ENCODE measurements at regions not wholly inside any gene's neighbourhood (a gene's known extent, or its start where the extent isn't known, plus 50 kb on each side); places are given as distances from the start of the nearest gene placed in this dataset.

GRCh38 chr18:78596794-78597345, 382.7 kb upstream of the SALL3 start:
- DNase-seq (ENCODE audit: low read depth in 6 of 9, low spot score in 9 of 9) = no peak
- H3K4me3 ChIP-seq (ENCODE audit: low read length in 2 of 2) = no peak overlapping the region

GRCh38 chr18:78601349-78601748, 378.3 kb upstream of the SALL3 start:
- Histone ChIP-seq H3K9me3 (ENCODE audit: control insufficient read depth in 2 of 2, insufficient read depth in 1 of 2, low read length in 1 of 2) (no peaks in the 10 kb centered on the region), H3K4me1 (ENCODE audit: control insufficient read depth in 2 of 2, insufficient read depth in 2 of 2, low read length in 2 of 2) (no peaks in the 10 kb centered on the region), H3K36me3 (ENCODE audit: control insufficient read depth in 2 of 2, insufficient read depth in 2 of 2, low read length in 1 of 2) (no peaks in the 10 kb centered on the region), H3K27me3 (ENCODE audit: control insufficient read depth in 2 of 2, insufficient read depth in 1 of 2, low read length in 1 of 2) (no peaks in the 10 kb centered on the region), H3K27ac (ENCODE audit: low read depth in 1 of 2, low read length in 1 of 2) (no peak overlapping the region), H3K4me3 (ENCODE audit: low read length in 2 of 2) (no peak overlapping the region)
- DNase-seq (ENCODE audit: low read depth in 6 of 9, low spot score in 9 of 9) = no peak
- WGBS = 83% methylated on average over 14 of the region's 14 CpGs

More at GRCh38 chr18:78596794-78597345, 382.7 kb upstream of the SALL3 start:
- WGBS = 74% methylated on average over 8 of the region's 8 CpGs
- no peaks in the 10 kb centered on the region for H3K36me3 ChIP-seq (ENCODE audit: control insufficient read depth in 2 of 2, insufficient read depth in 2 of 2, low read length in 1 of 2)
- H3K27ac ChIP-seq (ENCODE audit: low read depth in 1 of 2, low read length in 1 of 2) = no peak overlapping the region
- H3K27me3 ChIP-seq (ENCODE audit: control insufficient read depth in 2 of 2, insufficient read depth in 1 of 2, low read length in 1 of 2) = no peaks in the 10 kb centered on the region
- H3K4me1 ChIP-seq (ENCODE audit: control insufficient read depth in 2 of 2, insufficient read depth in 2 of 2, low read length in 2 of 2) = no peaks in the 10 kb centered on the region
- no peaks in the 10 kb centered on the region for H3K9me3 ChIP-seq (ENCODE audit: control insufficient read depth in 2 of 2, insufficient read depth in 1 of 2, low read length in 1 of 2)

- H3K36me3 ChIP-seq (ENCODE audit: control insufficient read depth in 2 of 2, insufficient read depth in 2 of 2, low read length in 1 of 2) = no peaks in the 10 kb centered on the region
- no peak for DNase-seq (ENCODE audit: low read depth in 6 of 9, low spot score in 9 of 9)
- H3K4me1 ChIP-seq (ENCODE audit: control insufficient read depth in 2 of 2, insufficient read depth in 2 of 2, low read length in 2 of 2) = no peaks in the 10 kb centered on the region
- H3K4me3 ChIP-seq (ENCODE audit: low read length in 2 of 2) = no peak overlapping the region
- no peaks in the 10 kb centered on the region for H3K9me3 ChIP-seq (ENCODE audit: control insufficient read depth in 2 of 2, insufficient read depth in 1 of 2, low read length in 1 of 2)
- WGBS = 87% methylated on average over 7 of the region's 7 CpGs
- H3K27me3 ChIP-seq (ENCODE audit: control insufficient read depth in 2 of 2, insufficient read depth in 1 of 2, low read length in 1 of 2) = no peaks in the 10 kb centered on the region
- H3K27ac ChIP-seq (ENCODE audit: low read depth in 1 of 2, low read length in 1 of 2) = no peak overlapping the region
Measured at GRCh38 chr18:78601923-78602322, 377.7 kb upstream of the SALL3 start.

GRCh38 chr18:78602430-78602829, 377.2 kb upstream of the SALL3 start:
- Histone ChIP-seq H3K36me3 (ENCODE audit: control insufficient read depth in 2 of 2, insufficient read depth in 2 of 2, low read length in 1 of 2) (no peaks in the 10 kb centered on the region), H3K27me3 (ENCODE audit: control insufficient read depth in 2 of 2, insufficient read depth in 1 of 2, low read length in 1 of 2) (no peaks in the 10 kb centered on the region), H3K4me3 (ENCODE audit: low read length in 2 of 2) (no peak overlapping the region), H3K9me3 (ENCODE audit: control insufficient read depth in 2 of 2, insufficient read depth in 1 of 2, low read length in 1 of 2) (no peaks in the 10 kb centered on the region), H3K27ac (ENCODE audit: low read depth in 1 of 2, low read length in 1 of 2) (no peak overlapping the region), H3K4me1 (ENCODE audit: control insufficient read depth in 2 of 2, insufficient read depth in 2 of 2, low read length in 2 of 2) (no peaks in the 10 kb centered on the region)
- 94% methylated on average over 12 of the region's 12 CpGs for WGBS
- no peak for DNase-seq (ENCODE audit: low read depth in 6 of 9, low spot score in 9 of 9)

- Histone ChIP-seq H3K9me3 (ENCODE audit: control insufficient read depth in 2 of 2, insufficient read depth in 1 of 2, low read length in 1 of 2) (no peaks in the 10 kb centered on the region), H3K27ac (ENCODE audit: low read depth in 1 of 2, low read length in 1 of 2) (no peak overlapping the region), H3K4me1 (ENCODE audit: control insufficient read depth in 2 of 2, insufficient read depth in 2 of 2, low read length in 2 of 2) (no peaks in the 10 kb centered on the region), H3K27me3 (ENCODE audit: control insufficient read depth in 2 of 2, insufficient read depth in 1 of 2, low read length in 1 of 2) (no peaks in the 10 kb centered on the region), H3K36me3 (ENCODE audit: control insufficient read depth in 2 of 2, insufficient read depth in 2 of 2, low read length in 1 of 2) (no peaks in the 10 kb centered on the region), H3K4me3 (ENCODE audit: low read length in 2 of 2) (no peak overlapping the region)
- 58% methylated on average over 25 of the region's 25 CpGs for WGBS
- no peak for DNase-seq (ENCODE audit: low read depth in 6 of 9, low spot score in 9 of 9)
Measured at GRCh38 chr18:78603102-78603983, 376.3 kb upstream of the SALL3 start.

- H3K9me3 ChIP-seq (ENCODE audit: control insufficient read depth in 2 of 2, insufficient read depth in 1 of 2, low read length in 1 of 2) = no peaks in the 10 kb centered on the region
- H3K4me1 ChIP-seq (ENCODE audit: control insufficient read depth in 2 of 2, insufficient read depth in 2 of 2, low read length in 2 of 2) = no peaks in the 10 kb centered on the region
- no peaks in the 10 kb centered on the region for H3K36me3 ChIP-seq (ENCODE audit: control insufficient read depth in 2 of 2, insufficient read depth in 2 of 2, low read length in 1 of 2)
- no peaks in the 10 kb centered on the region for H3K27me3 ChIP-seq (ENCODE audit: control insufficient read depth in 2 of 2, insufficient read depth in 1 of 2, low read length in 1 of 2)
- 97% methylated on average over 16 of the region's 16 CpGs for WGBS
- no peak overlapping the region for H3K27ac ChIP-seq (ENCODE audit: low read depth in 1 of 2, low read length in 1 of 2)
- DNase-seq (ENCODE audit: low read depth in 6 of 9, low spot score in 9 of 9) = no peak
- H3K4me3 ChIP-seq (ENCODE audit: low read length in 2 of 2) = no peak overlapping the region
Measured at GRCh38 chr18:78605255-78605654, 374.4 kb upstream of the SALL3 start.

GRCh38 chr18:78607221-78607620, 372.4 kb upstream of the SALL3 start:
- H3K4me3 ChIP-seq (ENCODE audit: low read length in 2 of 2) = no peak overlapping the region
- H3K4me1 ChIP-seq (ENCODE audit: control insufficient read depth in 2 of 2, insufficient read depth in 2 of 2, low read length in 2 of 2) = no peaks in the 10 kb centered on the region
- H3K9me3 ChIP-seq (ENCODE audit: control insufficient read depth in 2 of 2, insufficient read depth in 1 of 2, low read length in 1 of 2) = no peaks in the 10 kb centered on the region
- no peak overlapping the region for H3K27ac ChIP-seq (ENCODE audit: low read depth in 1 of 2, low read length in 1 of 2)
- WGBS = 93% methylated on average over 17 of the region's 17 CpGs
- DNase-seq (ENCODE audit: low read depth in 6 of 9, low spot score in 9 of 9) = no peak
- no peaks in the 10 kb centered on the region for H3K36me3 ChIP-seq (ENCODE audit: control insufficient read depth in 2 of 2, insufficient read depth in 2 of 2, low read length in 1 of 2)
- no peaks in the 10 kb centered on the region for H3K27me3 ChIP-seq (ENCODE audit: control insufficient read depth in 2 of 2, insufficient read depth in 1 of 2, low read length in 1 of 2)

GRCh38 chr18:78607784-78608183, 371.8 kb upstream of the SALL3 start:
- no peak overlapping the region for H3K4me3 ChIP-seq (ENCODE audit: low read length in 2 of 2)
- no peak for DNase-seq (ENCODE audit: low read depth in 6 of 9, low spot score in 9 of 9)
- WGBS = 94% methylated on average over 15 of the region's 15 CpGs

GRCh38 chr18:78610179-78610578, 369.4 kb upstream of the SALL3 start:
- Histone ChIP-seq H3K27me3 (ENCODE audit: control insufficient read depth in 2 of 2, insufficient read depth in 1 of 2, low read length in 1 of 2) (no peaks in the 10 kb centered on the region), H3K4me1 (ENCODE audit: control insufficient read depth in 2 of 2, insufficient read depth in 2 of 2, low read length in 2 of 2) (no peaks in the 10 kb centered on the region), H3K36me3 (ENCODE audit: control insufficient read depth in 2 of 2, insufficient read depth in 2 of 2, low read length in 1 of 2) (no peaks in the 10 kb centered on the region), H3K9me3 (ENCODE audit: control insufficient read depth in 2 of 2, insufficient read depth in 1 of 2, low read length in 1 of 2) (peaks cover 0 to 3% of the 10 kb centered on the region in 2 donors), H3K4me3 (ENCODE audit: low read length in 2 of 2) (no peak overlapping the region), H3K27ac (ENCODE audit: low read depth in 1 of 2, low read length in 1 of 2) (no peak overlapping the region)
- whole genome bisulfite sequencing = 91% methylated on average over 12 of the region's 12 CpGs
- DNase-seq (ENCODE audit: low read depth in 6 of 9, low spot score in 9 of 9) = no peak

More at GRCh38 chr18:78607784-78608183, 371.8 kb upstream of the SALL3 start:
- no peaks in the 10 kb centered on the region for H3K4me1 ChIP-seq (ENCODE audit: control insufficient read depth in 2 of 2, insufficient read depth in 2 of 2, low read length in 2 of 2)
- H3K27ac ChIP-seq (ENCODE audit: low read depth in 1 of 2, low read length in 1 of 2) = no peak overlapping the region
- H3K27me3 ChIP-seq (ENCODE audit: control insufficient read depth in 2 of 2, insufficient read depth in 1 of 2, low read length in 1 of 2) = no peaks in the 10 kb centered on the region
- peaks cover 0 to under 1% of the 10 kb centered on the region in 2 donors for H3K9me3 ChIP-seq (ENCODE audit: control insufficient read depth in 2 of 2, insufficient read depth in 1 of 2, low read length in 1 of 2)
- H3K36me3 ChIP-seq (ENCODE audit: control insufficient read depth in 2 of 2, insufficient read depth in 2 of 2, low read length in 1 of 2) = no peaks in the 10 kb centered on the region

All from thymus (tissue), 11 donors.